ENCODE measurements at regions not wholly inside any gene's neighbourhood (a gene's known extent, or its start where the extent isn't known, plus 50 kb on each side); places are given as distances from the start of the nearest gene placed in this dataset.

DNA sequence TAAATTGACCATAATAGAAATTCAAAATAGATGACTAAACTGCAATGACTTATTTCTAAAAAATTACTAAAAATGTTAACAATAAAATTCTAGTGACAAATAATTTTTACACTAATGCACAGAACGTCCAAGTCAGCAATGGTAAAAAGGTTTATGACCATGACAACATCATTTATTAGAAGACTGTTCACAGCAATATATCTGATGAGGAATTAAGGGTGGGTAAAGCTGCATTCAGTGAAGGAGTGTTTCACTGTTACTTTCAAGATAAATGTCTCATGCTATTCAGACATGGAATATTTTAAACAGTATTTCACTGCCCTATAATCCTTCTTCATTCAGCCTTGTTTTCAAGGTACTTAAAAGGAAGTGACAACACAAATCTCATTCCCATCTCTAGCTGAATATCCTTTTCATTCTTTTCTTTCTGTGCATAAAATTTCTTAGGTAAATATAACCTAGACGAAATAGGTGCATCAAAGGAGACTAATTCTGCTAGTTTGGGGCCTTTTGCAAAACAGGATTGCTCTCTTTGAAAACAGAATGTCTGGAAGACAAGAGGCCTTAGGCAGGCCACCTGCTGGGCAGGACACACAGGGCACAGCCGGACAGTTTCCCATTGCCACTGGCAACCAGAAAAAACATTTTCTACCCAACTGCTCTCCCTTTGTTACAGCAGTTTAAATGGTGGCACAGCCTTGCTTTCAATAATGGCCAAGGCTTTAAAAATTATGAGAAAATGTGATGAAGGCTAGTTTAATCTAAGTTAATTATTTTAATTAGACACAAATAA is 600.3 kb downstream of the SPRY1 start:
- Histone ChIP-seq H3K9me3 (peaks cover under 1% of the 10 kb centered on the region), H3K27ac (no peak overlapping the region), H3K36me3 (no peaks in the 10 kb centered on the region), H3K27me3 (no peaks in the 10 kb centered on the region), H3K4me1 (no peaks in the 10 kb centered on the region), H3K4me3 (no peak overlapping the region)
- WGBS: 88% methylated on average over 3 of the region's 3 CpGs
- no peak for DNase-seq (ENCODE audit: low spot score in 2 of 2)
- TF ChIP-seq, protein P1, sequence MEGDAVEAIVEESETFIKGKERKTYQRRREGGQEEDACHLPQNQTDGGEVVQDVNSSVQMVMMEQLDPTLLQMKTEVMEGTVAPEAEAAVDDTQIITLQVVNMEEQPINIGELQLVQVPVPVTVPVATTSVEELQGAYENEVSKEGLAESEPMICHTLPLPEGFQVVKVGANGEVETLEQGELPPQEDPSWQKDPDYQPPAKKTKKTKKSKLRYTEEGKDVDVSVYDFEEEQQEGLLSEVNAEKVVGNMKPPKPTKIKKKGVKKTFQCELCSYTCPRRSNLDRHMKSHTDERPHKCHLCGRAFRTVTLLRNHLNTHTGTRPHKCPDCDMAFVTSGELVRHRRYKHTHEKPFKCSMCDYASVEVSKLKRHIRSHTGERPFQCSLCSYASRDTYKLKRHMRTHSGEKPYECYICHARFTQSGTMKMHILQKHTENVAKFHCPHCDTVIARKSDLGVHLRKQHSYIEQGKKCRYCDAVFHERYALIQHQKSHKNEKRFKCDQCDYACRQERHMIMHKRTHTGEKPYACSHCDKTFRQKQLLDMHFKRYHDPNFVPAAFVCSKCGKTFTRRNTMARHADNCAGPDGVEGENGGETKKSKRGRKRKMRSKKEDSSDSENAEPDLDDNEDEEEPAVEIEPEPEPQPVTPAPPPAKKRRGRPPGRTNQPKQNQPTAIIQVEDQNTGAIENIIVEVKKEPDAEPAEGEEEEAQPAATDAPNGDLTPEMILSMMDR (IDR thresholded peaks at IDR 0.05): no peak
- TF ChIP-seq POLR2AphosphoS5 (IDR thresholded peaks at IDR 0.05) (no peak), POLR2A (IDR thresholded peaks at IDR 0.05) (no peak), EP300 (IDR thresholded peaks at IDR 0.05) (no peak)

DNA sequence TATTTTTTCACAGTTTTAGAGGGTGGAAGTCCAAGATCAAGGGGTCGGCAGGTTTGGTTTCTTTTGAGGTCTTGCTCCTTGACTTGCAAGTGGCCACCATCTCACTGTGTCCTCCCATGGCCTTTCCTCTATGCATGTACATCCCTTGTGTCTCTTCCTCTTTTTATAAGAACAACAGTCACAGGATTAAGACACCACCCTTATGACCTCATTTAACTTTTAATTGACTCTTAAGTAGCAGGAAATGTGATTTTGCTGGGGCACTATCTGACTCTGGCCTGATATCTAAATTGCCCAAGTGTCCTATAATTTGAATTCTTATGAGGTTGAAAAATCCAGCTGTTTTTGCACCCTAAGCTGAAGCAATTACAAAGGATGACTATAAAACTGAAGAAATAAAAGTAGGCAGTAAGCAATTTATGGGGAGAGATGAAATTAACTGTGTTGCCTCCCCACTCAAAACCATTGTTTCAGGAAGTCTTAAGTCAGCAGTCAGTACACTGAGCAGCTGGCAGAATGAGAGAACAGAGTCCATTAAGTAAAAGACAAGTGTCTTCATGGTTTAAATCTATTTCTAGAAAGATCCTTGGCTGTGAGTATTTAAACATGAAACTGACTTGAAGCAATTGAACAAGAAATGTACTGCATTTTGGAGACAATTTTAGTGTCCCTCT is 601.3 kb downstream of the SPRY1 start:
- DNase-seq (ENCODE audit: low spot score in 2 of 2): no peak
- H3K9me3 ChIP-seq: no peaks in the 10 kb centered on the region
- no peak for TF ChIP-seq EP300 (IDR thresholded peaks at IDR 0.05)
- TF ChIP-seq POLR2A (IDR thresholded peaks at IDR 0.05): no peak
- no peak for TF ChIP-seq POLR2AphosphoS5 (IDR thresholded peaks at IDR 0.05)
- TF ChIP-seq, protein P1 (IDR thresholded peaks at IDR 0.05): no peak
- no peaks in the 10 kb centered on the region for H3K4me1 ChIP-seq
- no peaks in the 10 kb centered on the region for H3K27me3 ChIP-seq
- no peaks in the 10 kb centered on the region for H3K36me3 ChIP-seq
- WGBS: 42% methylated on average over 1 of the region's 1 CpG
- no peak overlapping the region for H3K4me3 ChIP-seq
- H3K27ac ChIP-seq: no peak overlapping the region

DNA sequence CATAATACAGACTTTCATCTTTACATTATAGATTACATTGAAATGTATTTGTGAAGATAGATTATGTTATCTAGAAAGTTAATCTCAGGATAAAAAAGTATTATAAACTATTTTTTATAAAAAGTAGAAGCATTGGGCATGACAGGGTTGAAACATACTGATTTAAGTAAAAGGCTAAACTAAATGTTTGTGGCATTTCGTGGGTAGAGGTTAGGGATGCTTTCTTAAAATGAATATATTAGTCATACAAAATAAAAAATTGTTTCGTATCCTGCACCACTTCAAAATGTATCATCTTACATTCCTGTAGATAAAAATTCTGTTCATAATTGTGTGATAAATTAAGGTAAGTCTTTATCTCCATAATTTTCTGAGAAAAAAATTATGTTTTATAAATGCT is 603.6 kb downstream of the SPRY1 start:
- no peaks in the 10 kb centered on the region for H3K27me3 ChIP-seq
- TF ChIP-seq, protein P1 (IDR thresholded peaks at IDR 0.05): no peak
- TF ChIP-seq POLR2A (IDR thresholded peaks at IDR 0.05) (no peak), EP300 (IDR thresholded peaks at IDR 0.05) (no peak), POLR2AphosphoS5 (IDR thresholded peaks at IDR 0.05) (no peak)
- no peak overlapping the region for H3K27ac ChIP-seq
- H3K9me3 ChIP-seq: no peaks in the 10 kb centered on the region
- no peaks in the 10 kb centered on the region for H3K36me3 ChIP-seq
- no peak for DNase-seq (ENCODE audit: low spot score in 2 of 2)
- WGBS: 48% methylated on average over 2 of the region's 2 CpGs
- H3K4me1 ChIP-seq: no peaks in the 10 kb centered on the region
- no peak overlapping the region for H3K4me3 ChIP-seq

DNA sequence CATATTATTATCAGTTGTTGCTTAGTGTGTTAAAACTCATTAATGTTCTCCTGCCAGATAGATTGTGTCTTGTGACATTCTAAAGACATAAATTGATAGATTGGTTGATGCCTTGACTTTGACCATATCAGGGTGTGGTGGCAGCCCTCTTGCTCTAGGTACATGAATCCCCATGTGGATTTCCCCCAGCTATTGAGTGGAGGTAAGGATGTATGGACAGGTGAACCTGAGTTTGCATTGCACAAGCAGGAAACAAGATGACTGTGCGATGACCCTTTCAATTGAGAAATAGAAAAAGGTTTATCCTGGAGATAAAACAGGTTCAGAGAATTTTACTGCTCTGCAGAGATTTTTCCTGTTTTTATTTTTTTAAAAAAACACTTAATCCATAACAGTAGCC is 619.2 kb downstream of the SPRY1 start:
- TF ChIP-seq POLR2A (IDR thresholded peaks at IDR 0.05): no peak
- no peak for TF ChIP-seq POLR2AphosphoS5 (IDR thresholded peaks at IDR 0.05)
- TF ChIP-seq, protein P1 (IDR thresholded peaks at IDR 0.05): no peak
- no peak for TF ChIP-seq EP300 (IDR thresholded peaks at IDR 0.05)
- no peak overlapping the region for H3K4me3 ChIP-seq
- WGBS: 46% methylated on average over 1 of the region's 1 CpG

DNA sequence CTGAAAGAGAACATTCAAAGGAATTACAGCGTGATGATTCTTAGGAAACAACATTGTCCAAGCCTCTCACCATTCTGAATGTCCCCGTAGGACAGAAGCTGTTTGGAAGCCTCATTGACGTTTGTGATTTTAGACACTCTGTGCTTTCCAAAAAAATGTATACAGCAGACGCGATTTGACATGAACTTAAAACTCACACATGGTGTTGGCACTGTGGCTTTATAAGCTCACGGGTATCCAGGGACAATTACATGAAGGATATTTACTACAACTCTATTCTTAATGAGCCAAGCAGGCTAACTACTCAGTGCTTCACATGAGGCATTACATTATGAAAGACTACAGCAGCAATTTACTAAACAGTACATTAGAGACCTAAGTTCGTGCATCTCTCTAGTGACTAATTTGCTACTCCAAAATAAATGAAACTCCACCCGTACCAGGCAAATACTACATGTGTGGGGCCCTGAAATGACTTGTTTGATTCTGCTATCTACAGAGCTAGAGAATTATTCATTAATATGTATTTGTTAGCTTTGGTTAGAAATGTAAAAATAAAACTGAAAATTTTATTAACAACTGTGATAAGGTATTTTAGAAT is 620.7 kb downstream of the SPRY1 start:
- Histone ChIP-seq H3K4me3 (no peak overlapping the region), H3K36me3 (no peaks in the 10 kb centered on the region), H3K9me3 (no peaks in the 10 kb centered on the region), H3K27me3 (no peaks in the 10 kb centered on the region), H3K27ac (no peak overlapping the region), H3K4me1 (no peaks in the 10 kb centered on the region)
- WGBS: 73% methylated on average over 8 of the region's 8 CpGs
- no peak for DNase-seq (ENCODE audit: low spot score in 2 of 2)
- TF ChIP-seq POLR2AphosphoS5 (IDR thresholded peaks at IDR 0.05): no peak
- no peak for TF ChIP-seq POLR2A (IDR thresholded peaks at IDR 0.05)
- TF ChIP-seq EP300 (IDR thresholded peaks at IDR 0.05): no peak
- TF ChIP-seq, protein P1 (IDR thresholded peaks at IDR 0.05): no peak

More for the DNA sequence above, 619.2 kb downstream of the SPRY1 start:
- H3K36me3 ChIP-seq: no peaks in the 10 kb centered on the region
- H3K9me3 ChIP-seq: no peaks in the 10 kb centered on the region
- no peaks in the 10 kb centered on the region for H3K27me3 ChIP-seq
- no peaks in the 10 kb centered on the region for H3K4me1 ChIP-seq
- no peak overlapping the region for H3K27ac ChIP-seq
- DNase-seq (ENCODE audit: low spot score in 2 of 2): no peak

All from suprapubic skin (tissue), 4 donors.